IPS-18c (cell line): ENCODE measurements at regions not wholly inside any gene's neighbourhood (a gene's known extent, or its start where the extent isn't known, plus 50 kb on each side); places are given as distances from the start of the nearest gene placed in this dataset.
"Not testable (repeated sequence)": the region's sequence is repeated elsewhere in the genome, so short reads cannot be mapped to it uniquely, and the experiment has no call there.

Experiments used
- H3K4me3 ChIP-seq: 2 replicates; pipeline ENCODE4 v1.7.0; 2013; ENCODE audit warnings: low read depth, mild to moderate bottlenecking, low read length, moderate library complexity; ENCODE audit not compliant: insufficient read depth
- H3K9me3 ChIP-seq: one replicate; pipeline ENCODE4 v1.6.1; 2013; ENCODE audit warnings: mild to moderate bottlenecking, low read length, moderate library complexity; ENCODE audit not compliant: control insufficient read depth, insufficient read depth

DNA sequence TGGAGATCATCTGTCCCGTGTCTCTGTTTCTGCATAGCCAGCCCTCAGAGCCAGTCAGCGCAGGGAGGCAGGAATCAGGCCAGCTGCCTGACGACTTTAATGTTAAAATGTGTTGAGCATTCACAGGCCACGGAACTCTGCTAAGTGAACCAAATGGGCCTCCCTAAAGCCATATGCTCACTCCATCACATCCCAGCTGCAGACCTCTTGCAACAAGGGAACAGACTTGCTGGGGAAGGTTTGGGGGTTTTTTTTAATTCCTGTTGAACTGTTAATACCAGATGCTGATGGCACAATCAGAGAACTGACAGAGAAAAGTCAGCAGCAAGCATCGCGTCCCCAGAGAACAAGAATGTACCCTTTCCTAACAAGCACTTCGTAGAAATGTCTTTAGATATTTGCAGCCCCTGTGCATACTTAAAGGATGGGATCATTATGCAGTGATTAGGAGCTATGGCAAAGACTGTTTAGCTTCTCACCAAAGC is 900.4 kb upstream of the AUTS2 start:
- 0 out of 2 replicates have a peak overlapping the region, but pooled peaks have one; percentile 9 for H3K4me3 ChIP-seq
- H3K9me3 ChIP-seq: peaks cover 29% of the 10 kb centered on the region

DNA sequence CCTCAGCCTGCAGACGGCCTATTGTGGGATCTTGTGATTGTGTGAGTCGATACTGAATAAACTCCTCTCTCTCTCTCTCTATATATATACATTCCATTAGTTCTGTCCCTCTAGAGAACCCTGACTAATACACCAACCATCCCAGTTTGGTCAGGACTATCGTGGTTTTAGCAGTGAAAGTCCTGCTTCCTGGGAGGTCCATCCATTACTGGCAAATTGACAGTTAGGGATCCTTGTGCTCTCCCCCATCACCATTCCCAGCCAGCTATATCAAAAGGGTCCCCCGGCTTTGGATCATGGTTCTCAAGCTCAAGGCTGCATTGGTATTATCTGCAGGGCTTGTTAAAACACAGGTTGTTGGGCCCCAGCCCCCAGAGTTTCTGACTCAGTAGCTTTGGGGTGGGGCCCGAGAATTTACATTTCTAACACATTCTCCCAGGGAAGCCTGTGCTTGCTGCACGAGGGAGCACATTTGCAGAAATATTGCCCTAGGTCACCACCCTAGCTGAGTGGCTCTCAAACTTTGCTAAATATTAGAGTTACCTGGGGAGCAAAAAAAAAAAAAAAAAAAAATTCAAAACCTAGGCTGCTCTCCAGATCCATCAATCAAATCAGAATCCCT is 899.1 kb upstream of the AUTS2 start:
- no peak overlapping the region for H3K4me3 ChIP-seq
- peaks cover 28% of the 10 kb centered on the region for H3K9me3 ChIP-seq

DNA sequence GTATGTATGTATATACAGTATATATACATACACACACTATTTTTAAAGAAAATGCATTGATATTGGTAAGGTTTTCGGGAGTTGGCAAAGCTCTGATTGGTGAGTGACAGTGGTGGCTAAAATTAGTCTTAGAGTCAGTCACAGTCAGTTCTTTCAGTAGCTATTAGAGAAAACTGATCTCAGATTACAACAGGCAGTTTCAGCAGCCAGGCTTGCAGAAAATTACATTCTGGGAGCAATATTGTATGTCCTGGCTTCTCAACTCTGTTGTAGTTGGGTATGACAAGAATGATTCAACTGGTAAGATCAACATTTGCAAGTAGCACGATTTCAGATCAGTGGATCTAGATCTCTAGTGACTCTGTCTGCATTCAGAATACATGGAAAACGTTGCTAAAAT is 897.9 kb upstream of the AUTS2 start:
- H3K4me3 ChIP-seq: no peak overlapping the region
- peaks cover 30% of the 10 kb centered on the region for H3K9me3 ChIP-seq

DNA sequence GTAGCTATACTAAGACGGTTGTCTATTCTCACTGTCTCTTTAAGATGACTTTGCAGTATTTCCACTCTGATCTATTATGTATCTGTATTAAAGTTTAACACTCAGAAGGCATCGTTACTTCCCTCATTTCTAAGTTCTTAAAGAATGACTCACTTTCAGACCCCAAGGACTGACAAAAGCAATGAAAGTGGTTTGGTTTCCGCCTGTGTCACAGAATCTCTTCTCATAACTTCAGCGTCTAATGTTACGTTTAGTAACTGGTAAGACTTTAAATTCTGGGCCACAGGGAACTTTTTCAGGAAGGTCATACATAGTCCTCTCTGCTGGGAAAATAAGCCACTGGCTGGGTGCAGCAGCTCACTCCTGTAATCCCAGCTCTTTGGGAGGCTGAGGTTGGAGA is 892.0 kb upstream of the AUTS2 start:
- H3K9me3 ChIP-seq: peaks cover 24% of the 10 kb centered on the region
- no peak overlapping the region for H3K4me3 ChIP-seq

DNA sequence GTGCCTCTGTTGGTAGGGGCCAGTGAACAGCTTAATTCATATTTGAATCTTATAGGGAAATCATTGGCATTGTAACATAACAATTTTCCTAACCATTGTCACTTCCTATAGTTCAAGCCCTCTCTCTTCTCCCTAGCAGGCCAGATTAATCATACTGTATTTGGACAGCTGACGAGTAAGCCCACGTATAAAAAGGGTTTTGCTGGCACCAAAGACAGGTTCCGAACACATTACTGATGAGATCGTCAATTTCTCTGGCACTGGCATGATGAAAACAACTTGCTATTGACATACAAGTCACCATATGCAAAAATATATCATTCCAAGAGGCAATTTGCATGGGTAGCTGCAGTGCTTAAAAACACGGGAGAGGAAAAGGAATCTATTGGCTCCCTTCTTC is 891.1 kb upstream of the AUTS2 start:
- H3K9me3 ChIP-seq: peaks cover 26% of the 10 kb centered on the region
- no peak overlapping the region for H3K4me3 ChIP-seq

DNA sequence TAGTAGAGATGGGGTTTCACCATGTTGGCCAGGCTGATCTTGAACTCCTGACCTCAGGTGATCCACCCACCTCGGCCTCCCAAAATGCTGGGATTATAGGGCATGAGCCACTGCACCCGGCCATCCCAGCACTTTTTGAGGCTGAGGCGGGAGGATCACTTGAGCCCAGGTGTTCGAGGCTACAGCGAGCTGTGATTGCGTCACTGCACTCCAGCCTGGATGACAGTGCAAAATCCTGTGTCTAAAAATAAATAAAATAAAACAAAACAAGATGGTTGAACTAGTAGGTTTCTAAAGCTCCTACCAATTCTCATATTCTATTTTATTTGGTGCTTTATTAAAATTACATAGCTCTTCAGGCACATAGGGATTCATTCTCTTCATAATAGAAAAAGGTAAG is 890.3 kb upstream of the AUTS2 start:
- no peak overlapping the region for H3K4me3 ChIP-seq
- peaks cover 26% of the 10 kb centered on the region for H3K9me3 ChIP-seq

DNA sequence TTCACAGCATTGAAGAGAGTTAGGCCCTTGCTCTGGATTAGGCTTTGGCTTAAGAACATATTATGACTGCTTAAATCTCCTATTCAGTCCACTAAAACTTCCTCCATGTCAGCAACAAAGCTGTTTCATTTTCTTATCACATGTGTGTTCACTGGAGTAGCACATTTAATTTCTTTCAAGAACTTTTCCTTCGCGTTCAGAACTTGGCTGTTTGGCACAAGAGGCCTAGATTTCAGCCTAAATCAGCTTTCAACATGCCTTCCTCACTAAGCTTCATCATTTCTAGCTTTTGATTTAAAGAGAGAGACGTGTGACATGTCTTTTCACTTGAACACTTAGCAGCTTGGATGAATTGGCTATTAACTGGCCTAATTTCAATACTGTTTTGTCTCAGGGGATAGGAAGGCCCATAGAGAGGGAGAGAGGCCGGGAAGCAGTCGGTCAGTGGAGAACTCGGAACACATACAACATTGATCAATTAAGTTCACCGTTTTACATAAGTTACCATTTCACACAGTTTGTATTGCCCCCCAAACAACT is 885.2 kb upstream of the AUTS2 start:
- peaks cover 24% of the 10 kb centered on the region for H3K9me3 ChIP-seq
- no peak overlapping the region; the same call in 1 of the 2 replicates for H3K4me3 ChIP-seq

DNA sequence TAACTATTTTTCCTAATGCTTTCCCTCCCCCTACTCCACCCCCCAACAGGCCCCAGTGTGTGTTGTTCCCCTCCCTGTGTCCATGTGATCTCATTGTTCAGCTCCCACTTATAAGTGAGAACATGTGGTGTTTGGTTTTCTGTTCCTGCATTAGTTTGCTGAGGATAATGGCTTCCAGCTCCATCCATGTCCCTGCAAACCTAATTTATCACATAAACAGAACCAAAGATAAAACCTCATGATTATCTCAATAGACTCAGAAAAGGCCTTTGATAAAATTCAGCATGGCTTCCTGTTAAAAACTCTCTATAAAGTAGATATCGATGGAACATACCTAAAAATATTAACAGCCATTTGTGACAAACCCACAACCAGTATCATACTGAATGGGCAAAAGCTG is 884.1 kb upstream of the AUTS2 start:
- peaks cover 17% of the 10 kb centered on the region for H3K9me3 ChIP-seq
- not testable (repeated sequence) for H3K4me3 ChIP-seq

DNA sequence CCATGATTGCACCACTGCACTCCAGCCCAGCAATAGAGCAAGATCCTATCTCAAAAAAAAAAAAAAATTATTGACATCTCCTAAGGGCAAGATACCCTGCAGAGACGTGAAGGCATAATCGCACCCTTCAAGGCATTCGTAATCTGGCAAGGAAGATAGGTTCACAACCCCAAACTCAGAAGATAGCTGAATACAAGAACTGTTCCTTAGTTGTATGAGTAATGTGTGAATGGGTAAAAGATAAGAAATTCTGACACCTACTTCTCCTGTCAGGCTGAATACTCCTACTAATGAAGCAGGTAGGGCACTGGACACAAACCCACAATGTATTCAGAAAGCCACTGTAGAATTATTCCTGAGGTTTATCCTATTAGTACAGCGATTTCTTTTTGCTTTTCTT is 882.4 kb upstream of the AUTS2 start:
- H3K4me3 ChIP-seq: no peak overlapping the region
- peaks cover 15% of the 10 kb centered on the region for H3K9me3 ChIP-seq

DNA sequence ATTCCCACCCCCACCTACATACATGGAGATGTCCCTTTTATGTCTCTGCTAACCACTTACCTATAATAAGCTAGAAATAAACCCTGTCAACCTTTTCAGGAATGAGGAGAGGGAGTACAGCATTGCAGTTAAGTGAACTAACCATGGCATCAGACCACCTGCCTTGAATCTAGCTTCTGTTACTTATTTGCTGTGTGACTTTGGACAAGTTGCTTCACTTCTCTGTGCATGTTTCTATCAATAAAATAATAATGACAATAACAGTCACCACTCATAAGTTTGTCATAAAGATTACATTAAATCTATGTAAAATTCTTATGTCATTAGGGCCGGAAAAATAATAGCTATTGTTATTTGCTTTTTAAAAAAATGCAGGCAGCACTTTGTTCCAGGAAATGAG is 881.1 kb upstream of the AUTS2 start:
- no peak overlapping the region for H3K4me3 ChIP-seq

DNA sequence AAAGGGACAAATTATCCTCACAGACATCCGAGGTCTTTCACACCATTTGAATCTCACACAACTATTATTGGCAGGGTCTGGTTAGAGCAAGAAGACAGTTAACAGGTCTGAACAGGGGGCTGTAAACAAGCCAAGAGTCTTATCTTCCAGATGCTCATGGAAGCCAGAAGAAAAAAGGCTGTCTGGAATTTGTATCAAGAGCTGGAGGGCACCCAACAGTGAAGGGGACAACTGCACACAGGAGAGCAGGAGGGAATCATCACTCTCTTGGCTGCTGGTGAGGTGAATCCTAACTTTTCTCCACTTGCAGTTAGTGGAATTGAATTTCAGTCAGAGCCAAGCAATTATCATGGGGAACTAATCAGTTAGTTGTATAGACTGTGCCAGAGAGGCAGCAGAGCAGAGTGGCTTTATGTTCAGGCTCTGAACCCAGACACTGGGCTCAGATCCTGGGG is 880.2 kb upstream of the AUTS2 start:
- peaks cover 19% of the 10 kb centered on the region for H3K9me3 ChIP-seq
- no peak overlapping the region; the same call in 1 of the 2 replicates for H3K4me3 ChIP-seq

More for the DNA sequence above, 881.1 kb upstream of the AUTS2 start:
- peaks cover 16% of the 10 kb centered on the region for H3K9me3 ChIP-seq

DNA sequence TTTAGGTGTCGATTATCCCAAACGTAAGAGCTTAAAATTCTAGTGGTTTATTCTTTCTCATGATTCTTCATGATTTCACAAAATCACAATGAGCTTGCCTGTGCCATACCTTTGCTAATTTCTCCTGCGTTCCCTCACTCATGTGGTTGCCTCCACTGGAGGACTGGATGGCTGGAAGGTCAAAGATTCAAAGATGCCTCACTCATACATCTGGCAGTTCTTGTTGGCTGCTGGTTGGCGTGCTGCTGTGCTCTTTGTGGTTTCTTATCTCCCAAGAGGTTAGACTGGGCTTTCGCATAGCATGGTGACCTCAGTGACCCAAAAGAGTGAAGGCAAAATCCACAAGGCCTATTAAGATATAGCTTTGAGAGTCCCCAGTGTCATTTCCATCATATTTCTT is 877.6 kb upstream of the AUTS2 start:
- H3K4me3 ChIP-seq: no peak overlapping the region; the same call in 1 of the 2 replicates
- peaks cover 26% of the 10 kb centered on the region for H3K9me3 ChIP-seq

DNA sequence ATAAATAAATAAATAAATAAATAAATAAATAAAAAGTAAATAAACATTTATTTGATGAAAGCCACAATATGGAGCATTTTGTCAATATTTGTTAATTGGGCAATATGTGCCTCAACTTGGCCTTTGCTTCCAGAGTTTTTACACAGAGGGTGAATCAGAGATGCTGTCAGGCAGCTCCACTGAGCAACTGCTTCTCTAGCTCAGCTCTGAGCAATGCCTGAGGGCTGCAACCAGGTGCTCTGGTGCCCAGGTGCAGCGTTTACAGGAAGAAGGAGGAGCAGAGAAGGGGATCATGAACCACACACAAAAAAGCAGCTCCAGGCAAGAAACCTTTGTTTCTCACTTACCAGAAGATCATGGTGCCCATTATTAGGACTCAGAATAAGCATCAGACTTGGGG is 876.2 kb upstream of the AUTS2 start:
- Histone ChIP-seq H3K4me3 (no peak overlapping the region), H3K9me3 (peaks cover 32% of the 10 kb centered on the region)

DNA sequence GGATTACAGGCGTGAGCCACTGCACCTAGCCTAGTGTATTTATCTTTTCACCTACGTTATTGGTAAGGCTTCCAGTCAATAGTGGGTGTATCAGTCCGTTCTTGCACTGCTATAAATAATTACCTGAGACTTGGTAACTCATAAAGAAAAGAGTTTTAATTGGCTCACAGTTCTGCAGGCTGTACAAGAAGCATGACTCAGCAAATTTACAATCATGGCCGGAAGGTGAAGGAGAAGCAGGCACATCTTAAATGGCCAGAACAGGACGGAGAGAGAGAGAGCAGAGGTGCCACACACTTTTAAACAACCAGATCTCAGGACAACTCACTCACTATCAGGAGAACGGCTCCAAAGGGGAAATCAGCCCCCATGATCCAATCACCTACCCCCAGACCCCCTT is 873.3 kb upstream of the AUTS2 start:
- Histone ChIP-seq H3K4me3 (no peak overlapping the region), H3K9me3 (peaks cover 36% of the 10 kb centered on the region)

DNA sequence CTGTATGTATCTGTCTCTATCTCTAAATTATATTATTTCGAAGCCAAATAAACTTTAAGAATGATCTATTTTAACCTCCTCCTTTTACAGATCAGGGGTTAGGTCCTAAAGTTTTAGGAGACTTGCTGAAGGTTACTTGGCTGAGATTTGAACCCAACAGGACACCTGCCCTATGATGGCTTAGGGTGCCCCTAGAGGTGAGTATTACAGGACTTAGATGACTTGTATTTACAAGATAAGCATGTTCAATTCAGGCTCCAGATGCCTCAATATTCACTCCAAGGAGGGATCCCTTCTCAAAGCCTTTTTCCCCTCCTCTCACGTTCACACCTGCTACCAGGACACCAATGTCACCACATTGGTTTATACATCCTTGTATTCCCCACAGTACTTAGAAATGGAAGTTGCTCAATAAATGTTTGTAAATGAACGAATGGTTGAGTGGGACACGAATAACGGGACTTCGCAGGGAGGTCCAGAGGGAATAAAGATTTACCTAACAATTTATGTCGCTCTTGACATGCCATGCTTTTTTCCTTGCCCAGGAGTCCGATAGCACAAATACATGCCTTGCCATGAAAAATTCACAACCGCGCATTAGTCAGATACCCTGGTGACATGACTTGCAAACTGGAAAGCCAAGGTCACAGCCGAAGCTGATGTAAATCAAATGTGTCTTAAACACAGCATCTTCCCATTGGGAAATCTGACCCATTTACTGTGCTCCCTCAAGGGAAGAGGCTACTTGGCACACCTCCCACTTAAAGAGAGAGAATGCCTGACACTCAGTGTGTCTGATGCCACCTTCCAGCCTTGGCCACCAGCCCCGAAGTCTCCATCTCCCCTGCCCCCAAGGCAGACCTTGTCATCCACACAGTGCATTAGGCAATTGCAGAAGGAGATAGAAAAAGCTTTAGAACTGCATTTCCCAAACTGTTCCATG is 872.2 kb upstream of the AUTS2 start:
- H3K9me3 ChIP-seq: peaks cover 39% of the 10 kb centered on the region
- no peak overlapping the region; the same call in 1 of the 2 replicates for H3K4me3 ChIP-seq

DNA sequence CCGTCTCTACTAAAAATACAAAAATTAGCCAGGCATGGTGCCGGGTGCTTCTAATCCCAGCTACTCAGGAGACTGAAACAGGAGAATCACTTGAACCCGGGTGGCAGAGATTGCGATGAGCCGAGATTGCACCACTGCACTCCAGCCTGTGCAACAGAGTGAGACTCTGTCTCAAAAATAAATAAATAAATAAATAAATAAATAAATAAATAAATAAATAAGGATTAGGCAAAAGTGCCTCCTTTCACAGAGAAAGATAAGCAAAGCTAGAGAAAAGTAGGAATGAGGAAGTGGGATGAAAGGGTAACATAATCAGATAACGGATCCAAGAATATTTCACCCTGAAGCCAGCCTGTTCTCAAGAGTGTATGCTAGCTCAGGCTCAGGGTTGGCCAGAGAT is 869.6 kb upstream of the AUTS2 start:
- peaks cover 40% of the 10 kb centered on the region for H3K9me3 ChIP-seq
- not testable (repeated sequence) for H3K4me3 ChIP-seq

DNA sequence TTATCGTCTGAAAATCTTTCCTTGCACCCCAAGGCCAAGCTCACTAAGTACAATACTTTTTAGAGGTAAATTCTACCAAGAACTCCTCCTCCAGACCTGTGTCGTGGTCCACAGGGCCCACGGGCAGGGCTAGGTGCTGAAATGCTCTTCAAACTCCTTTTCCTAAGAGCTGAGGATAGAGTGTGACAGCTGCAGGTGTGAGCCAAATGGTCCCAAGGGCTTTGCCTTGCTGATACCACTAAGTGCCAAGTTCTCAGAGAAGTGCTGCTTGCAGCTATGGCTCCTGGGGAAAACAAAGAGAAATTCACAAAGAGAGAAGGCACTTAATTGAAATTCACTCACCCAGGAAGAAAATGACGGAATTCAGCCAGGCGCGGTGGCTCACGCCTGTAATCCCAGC is 868.9 kb upstream of the AUTS2 start:
- H3K4me3 ChIP-seq: no peak overlapping the region
- H3K9me3 ChIP-seq: peaks cover 39% of the 10 kb centered on the region

DNA sequence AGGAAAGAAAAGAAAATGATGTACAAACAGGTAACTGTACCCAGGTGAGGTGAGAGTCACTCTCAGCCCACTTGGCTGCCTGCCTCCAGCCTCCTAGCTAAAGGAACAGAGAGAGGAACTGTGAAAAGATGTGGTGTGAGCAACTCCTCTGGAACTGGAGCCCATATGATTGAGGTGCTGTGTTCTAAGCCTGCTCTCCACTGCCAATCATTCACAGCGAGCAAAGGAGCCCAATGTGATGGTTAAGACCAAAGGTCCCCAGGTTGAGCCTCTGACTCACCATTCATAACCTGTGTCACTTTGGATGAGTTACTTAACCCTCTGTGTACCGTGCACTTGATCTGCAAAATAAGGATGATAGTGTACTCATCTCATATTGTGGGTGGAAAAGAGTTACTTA is 868.1 kb upstream of the AUTS2 start:
- H3K9me3 ChIP-seq: peaks cover 42% of the 10 kb centered on the region
- no peak overlapping the region for H3K4me3 ChIP-seq
